AG09309 (cell line): ENCODE measurements at regions not wholly inside any gene's neighbourhood (a gene's known extent, or its start where the extent isn't known, plus 50 kb on each side); places are given as distances from the start of the nearest gene placed in this dataset.

Source experiments
- DNase-seq: peaks from one replicate; pipeline ENCODE4 v3.0.0-alpha.2; 2010; ENCODE audit warnings: low read depth
- H3K4me3 ChIP-seq: 2 replicates; pipeline ENCODE4 v1.5.1; 2011; ENCODE audit warnings: mild to moderate bottlenecking, low read depth, low read length, moderate library complexity; ENCODE audit not compliant: control insufficient read depth
- CTCF ChIP-seq: IDR thresholded peaks from 2 replicates; pipeline ENCODE4 v1.5.1; 2011; ENCODE audit warnings: mild to moderate bottlenecking, low read depth, low read length, inconsistent platforms; ENCODE audit not compliant: insufficient read depth, control insufficient read depth; ENCODE audit errors: missing control alignments

GRCh38 chr6:104597541-104598050 is 262.1 kb downstream of the HACE1 start:
- H3K4me3 ChIP-seq, result no peak overlapping the region
- peak; percentile 5 for DNase-seq
- no peak for TF ChIP-seq CTCF

GRCh38 chr6:104596091-104596490 is 263.6 kb downstream of the HACE1 start:
- TF ChIP-seq CTCF, result no peak
- DNase-seq, result no peak
- H3K4me3 ChIP-seq, result no peak overlapping the region

GRCh38 chr6:104595311-104595820 is 264.4 kb downstream of the HACE1 start:
- H3K4me3 ChIP-seq, result no peak overlapping the region
- TF ChIP-seq CTCF, result no peak

DNA sequence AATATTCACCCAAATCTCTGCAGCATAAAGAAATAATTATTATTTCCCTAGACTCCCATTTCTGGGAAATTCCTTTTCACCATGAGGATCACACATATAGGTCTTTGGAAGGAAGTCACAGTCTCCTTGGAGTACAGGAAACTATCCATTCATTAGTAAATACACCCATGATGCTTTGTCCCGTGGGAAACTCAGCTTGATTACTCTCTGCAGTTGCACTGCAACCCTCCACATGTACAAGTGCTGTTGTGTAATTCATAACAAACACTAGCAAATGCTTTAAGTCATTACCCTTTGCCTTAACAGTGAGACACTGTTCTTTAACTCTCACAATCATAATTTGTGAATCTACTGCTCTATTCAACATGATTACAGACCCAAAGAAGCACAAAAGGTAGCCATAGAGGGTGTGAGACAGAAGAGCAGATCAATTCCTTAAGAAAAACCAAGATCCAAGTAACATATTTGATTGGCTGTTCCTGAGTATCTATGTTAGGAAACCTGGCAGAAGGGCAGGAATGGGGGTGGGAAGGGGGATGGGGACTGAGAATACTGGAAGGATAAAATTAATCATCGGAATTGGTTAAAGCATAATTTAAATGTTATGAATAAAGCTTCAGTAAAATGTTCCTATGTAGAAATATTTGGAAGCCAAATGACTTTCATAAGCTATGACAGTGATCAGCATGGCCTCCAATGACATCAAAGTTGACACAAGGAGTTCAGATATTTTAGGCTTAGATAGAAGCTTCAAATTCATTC is 268.0 kb downstream of the HACE1 start:
- no peak for DNase-seq
- H3K4me3 ChIP-seq, result no peak overlapping the region
- no peak for TF ChIP-seq CTCF

More at GRCh38 chr6:104595311-104595820, 264.4 kb downstream of the HACE1 start:
- no peak for DNase-seq

GRCh38 chr6:104589940-104590339 is 269.8 kb downstream of the HACE1 start:
- H3K4me3 ChIP-seq, result no peak overlapping the region
- no peak for DNase-seq
- TF ChIP-seq CTCF, result no peak

GRCh38 chr6:104585646-104586045 is 274.1 kb downstream of the HACE1 start:
- no peak for TF ChIP-seq CTCF
- no peak overlapping the region for H3K4me3 ChIP-seq
- no peak for DNase-seq
